GM21360 (cell line): ENCODE measurements at regions not wholly inside any gene's neighbourhood (a gene's known extent, or its start where the extent isn't known, plus 50 kb on each side); places are given as distances from the start of the nearest gene placed in this dataset.
"Not testable (repeated sequence)": the region's sequence is repeated elsewhere in the genome, so short reads cannot be mapped to it uniquely, and the experiment has no call there.

Experiments
- ATAC-seq: cut with Tn5 transposase; IDR thresholded peaks from one replicate; pipeline ENCODE4 v1.9.1; 2021; ENCODE audit warnings: mild to moderate bottlenecking, moderate library complexity; ENCODE audit not compliant: unreplicated experiment

- no peak for ATAC-seq
Observed at GRCh38 chr3:154904328-154904727, 175.8 kb upstream of the MME start.

- ATAC-seq = not testable (repeated sequence)
Observed at GRCh38 chr3:154902495-154902894, 177.6 kb upstream of the MME start.

- no peak for ATAC-seq
Observed at GRCh38 chr3:154901278-154901677, 178.8 kb upstream of the MME start.

- ATAC-seq = no peak
Observed at GRCh38 chr3:154900816-154901215, 179.3 kb upstream of the MME start.

DNA sequence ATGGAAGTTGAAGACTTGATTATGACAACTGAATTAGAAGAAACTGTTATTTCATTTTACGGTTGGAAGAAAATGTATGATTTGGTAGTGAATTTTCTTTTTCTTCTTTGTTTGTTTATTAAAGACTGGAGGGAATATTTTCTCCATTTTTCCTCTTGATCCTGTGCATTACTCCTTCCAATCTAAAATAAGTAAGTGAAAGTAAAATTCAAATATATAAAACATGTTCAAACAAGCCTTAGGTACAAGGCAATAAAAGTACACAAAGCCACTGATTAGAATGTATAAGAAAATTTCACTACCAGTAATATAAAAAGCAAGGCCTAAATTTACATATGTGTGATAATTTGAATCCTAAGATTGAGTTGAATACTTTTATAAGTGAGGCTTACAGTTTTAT, 181.2 kb upstream of the MME start:
- ATAC-seq = no peak

DNA sequence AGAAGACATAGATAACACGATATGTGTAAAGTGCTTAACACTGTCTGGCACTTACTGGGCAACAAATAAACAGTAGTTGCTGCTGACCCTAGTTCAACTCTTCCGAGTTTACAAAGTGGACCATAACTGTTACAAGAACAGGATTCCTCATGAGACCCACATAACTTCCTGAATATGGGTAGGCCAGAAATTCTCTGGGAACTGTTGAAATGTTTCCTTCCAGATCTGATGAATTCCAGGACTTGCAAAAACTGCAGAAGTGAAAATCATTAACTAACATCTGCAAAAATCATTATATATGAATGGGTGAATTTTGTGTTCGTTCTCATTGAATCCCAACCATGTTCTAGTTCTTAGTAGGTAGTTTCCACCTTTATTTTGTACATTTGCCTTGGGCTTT, 181.7 kb upstream of the MME start:
- ATAC-seq = no peak

DNA sequence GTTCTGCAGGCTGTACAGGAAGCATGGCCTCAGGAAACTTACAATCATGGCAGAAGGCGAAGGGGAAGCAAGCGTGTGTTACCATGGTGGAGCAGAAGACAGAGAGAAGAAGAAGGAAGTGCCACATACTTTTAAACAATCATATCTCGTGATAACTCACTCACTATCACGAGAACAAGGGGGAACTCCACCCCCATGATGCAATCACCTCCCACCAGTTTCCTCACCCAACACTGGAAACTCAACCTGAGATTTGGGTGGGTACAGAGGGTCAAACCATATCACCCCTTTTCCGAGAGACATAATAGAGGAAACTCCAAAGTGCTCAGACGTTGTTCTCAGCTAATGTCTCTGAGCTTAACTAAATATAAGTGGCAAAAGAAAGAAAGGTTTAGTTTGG, 186.3 kb upstream of the MME start:
- ATAC-seq = no peak

DNA sequence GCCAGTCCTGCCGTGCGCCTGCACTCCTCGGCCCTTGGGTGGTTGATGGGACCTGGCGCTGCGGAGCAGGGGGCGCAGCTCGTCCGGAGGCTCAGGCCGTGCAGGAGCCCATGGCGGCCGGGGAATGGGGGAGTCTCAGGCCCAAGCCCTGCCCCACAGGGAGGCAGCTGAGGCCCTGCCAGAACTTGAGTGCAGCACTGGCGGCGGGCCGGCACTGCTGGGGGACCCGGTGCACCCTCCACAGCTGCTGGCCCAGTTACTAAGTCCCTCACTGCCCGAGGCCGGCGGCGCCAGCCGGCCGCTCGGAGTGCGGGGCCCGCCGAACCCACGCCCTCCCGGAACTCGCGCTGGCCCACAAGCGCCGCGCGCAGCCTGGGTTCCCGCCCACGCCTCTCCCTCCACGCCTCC, 190.9 kb upstream of the MME start:
- ATAC-seq = no peak

DNA sequence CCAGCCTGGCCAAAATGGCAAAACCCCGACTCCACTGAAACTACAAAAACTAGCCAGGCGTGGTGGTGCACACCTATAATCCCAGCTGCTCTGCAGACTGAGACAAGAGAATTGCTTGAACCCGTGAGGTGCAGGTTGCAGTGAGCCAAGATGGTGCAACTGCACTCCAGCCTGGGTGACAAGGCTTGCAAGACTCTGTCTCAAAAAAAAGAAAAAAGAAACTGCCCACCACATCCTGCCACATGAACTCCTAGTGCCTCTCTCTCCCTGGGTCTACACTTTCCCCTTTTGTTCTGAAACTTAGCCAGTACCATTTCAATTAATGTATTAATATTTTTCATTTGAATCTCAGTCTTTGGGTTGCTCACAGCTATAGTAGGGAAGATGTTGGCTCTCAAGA, 192.2 kb upstream of the MME start:
- ATAC-seq = no peak

GRCh38 chr3:154886437-154886836, 193.7 kb upstream of the MME start:
- no peak for ATAC-seq

GRCh38 chr3:154885418-154885817, 194.7 kb upstream of the MME start:
- no peak for ATAC-seq

DNA sequence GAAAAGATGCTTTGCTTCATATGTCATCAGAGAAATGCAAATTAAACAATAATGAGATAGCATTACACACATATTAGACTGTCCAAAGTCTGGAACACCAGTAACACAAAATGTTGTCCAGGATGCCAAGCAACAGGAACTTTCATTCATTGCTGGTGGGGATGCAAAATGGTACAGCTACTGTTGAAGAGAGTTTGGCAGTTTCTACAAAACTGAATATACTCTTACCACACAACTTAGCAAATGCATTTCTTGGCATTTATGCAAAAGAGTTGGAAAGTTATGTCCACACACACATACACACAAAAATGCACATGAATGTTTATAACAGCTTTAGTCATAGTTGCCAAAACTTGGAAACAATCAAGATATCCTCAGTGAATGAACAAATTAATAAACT, 195.2 kb upstream of the MME start:
- ATAC-seq = no peak

DNA sequence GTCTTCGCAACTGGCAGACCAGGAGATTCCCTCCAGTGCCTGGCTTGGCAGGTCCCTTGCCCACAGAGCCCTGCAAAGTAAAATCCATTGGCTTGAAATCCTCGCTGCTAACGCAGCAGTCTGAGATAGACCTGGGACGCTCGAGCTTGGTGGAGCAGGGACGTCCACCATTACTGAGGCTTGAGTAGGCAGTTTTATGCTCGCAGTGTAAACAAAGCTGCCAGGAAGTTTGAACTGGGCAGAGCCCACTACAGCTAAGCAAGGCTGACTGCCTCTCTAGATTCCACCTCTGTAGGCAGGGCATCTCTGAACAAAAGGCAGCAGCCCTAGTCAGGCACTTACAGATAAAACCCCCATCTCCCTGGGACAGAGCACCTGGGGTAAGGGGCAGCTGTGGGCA, 205.0 kb upstream of the MME start:
- ATAC-seq = no peak

DNA sequence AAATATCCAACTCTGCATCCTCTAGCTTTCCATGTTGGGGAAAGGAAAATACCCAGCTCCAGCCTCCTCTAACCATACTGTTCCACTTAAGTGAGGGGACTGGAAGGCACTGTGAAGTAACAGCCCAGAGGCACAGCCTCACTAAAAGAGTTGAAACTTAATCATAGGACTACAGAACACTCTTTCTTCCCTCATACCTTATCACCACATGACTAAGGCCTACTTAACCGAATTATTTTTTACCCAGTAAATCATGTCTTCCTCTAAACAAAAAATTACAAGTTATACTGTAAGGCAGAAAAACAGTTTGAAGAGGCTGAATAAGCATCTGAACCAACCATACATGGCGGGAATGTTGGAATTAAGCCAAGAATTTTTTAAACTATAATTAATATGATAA, 207.4 kb upstream of the MME start:
- no peak for ATAC-seq

DNA sequence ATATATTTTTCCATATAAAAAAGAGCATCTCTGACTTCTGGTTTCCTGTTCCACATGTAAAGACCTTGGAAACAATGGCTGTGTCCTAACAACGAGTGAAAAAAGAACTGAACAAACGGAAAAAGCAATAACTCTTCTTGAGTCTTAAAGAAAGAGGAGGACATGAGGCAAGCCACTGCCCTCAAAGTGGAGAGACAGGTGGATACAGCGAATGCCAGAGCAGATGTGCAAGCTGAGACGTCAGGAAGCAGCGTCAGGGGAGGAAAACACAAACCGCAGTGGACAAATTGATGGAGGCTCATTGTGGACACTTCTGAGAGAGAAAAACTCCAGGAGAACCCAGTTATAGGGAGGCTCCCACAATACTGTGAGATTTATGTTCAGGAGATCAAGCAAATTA, 208.0 kb upstream of the MME start:
- no peak for ATAC-seq

DNA sequence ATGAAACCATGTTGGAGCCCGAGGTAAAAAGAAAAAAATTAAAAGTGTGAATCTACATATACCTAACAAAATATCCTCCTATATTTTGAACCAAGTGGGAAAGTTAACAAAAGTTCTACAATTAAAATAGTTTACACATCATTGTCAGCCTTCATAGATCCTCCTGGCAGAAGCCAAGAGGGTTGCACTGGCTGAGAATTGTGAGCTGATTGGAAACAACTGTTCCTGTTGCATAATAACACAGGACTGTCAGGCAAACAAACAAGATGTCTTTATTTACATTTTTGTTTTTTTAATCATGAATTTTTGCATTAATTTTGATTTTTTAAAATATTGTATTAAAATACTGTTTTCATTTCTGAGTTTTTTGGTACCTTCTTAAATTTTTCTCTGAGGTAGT, 215.2 kb upstream of the MME start:
- ATAC-seq = no peak

GRCh38 chr3:154862265-154862664, 217.9 kb upstream of the MME start:
- ATAC-seq = no peak

GRCh38 chr3:154852998-154853397, 227.1 kb upstream of the MME start:
- not testable (repeated sequence) for ATAC-seq

GRCh38 chr3:154852515-154852914, 227.6 kb upstream of the MME start:
- no peak for ATAC-seq

- no peak for ATAC-seq
Observed at GRCh38 chr3:154851644-154852043, 228.5 kb upstream of the MME start.

DNA sequence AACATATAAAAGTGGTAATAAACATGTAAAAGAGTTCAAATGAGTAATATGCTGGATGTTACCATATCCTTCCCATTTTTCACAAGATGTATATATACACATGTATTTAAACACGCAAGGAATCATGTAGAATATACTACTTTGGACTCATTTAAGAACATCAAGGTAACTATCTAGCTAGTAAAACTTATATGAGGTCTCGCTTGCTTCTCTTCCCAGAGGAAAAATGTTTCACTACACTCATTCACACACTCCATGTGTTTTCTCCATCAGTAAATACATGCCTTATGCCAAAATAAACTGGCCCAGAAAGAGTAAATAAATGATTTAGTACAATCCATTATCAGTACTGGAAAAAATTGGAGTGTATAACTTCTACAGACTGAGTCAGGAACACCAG, 229.2 kb upstream of the MME start:
- ATAC-seq = no peak

- ATAC-seq = no peak
Observed at GRCh38 chr3:154849408-154849807, 230.7 kb upstream of the MME start.

DNA sequence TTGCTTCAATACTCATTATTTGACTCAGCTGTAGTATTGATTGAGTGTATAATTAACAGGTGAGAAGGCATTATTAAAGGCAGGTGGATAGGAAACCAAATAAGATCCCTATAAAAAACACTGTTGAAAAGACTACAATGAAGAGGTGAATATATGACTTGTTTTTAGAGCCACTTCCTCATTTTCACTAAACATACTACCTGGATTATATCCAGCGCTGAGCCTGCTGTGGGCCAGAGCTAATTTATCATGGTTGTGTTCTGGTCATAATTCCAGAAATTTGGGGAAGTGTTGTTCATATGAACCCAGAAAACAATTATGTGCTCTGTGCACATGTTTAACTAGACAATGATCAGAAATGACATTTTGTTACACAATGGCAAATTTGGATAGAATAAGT, 235.3 kb upstream of the MME start:
- no peak for ATAC-seq

- ATAC-seq = no peak
Observed at GRCh38 chr3:154843647-154844046, 236.5 kb upstream of the MME start.
